WTC11 (cell line): ENCODE measurements at regions not wholly inside any gene's neighbourhood (a gene's known extent, or its start where the extent isn't known, plus 50 kb on each side); places are given as distances from the start of the nearest gene placed in this dataset.

Experiments
- ATAC-seq: fragments of 200-7000 bp; cut with Tn5 transposase; 2 replicates; pipeline ENCODE4 v1.10.0; 2021; ENCODE audit warnings: mild to moderate bottlenecking, moderate library complexity
- CTCF ChIA-PET: fragments of 300-600 bp; sonication (Branson Sonifier 250); formaldehyde crosslinking; loops from one replicate; lab custom pipeline; 2021; ENCODE audit warnings: antibody characterized with exemption; lab: Charles Lee
- POLR2A ChIA-PET: fragments of 350-600 bp; sonication (Branson Sonifier 250); formaldehyde crosslinking; loops from one replicate; lab custom pipeline; 2021; ENCODE audit warnings: antibody characterized with exemption; lab: Charles Lee
- DNase-seq: peaks from one replicate; pipeline ENCODE4 v3.0.0; 2021; ENCODE audit warnings: low spot score
- H3K27ac Mint-ChIP-seq: 2 replicates; pipeline ENCODE4 v1.8.0; 2021; ENCODE audit warnings: mixed read lengths
- H3K27me3 Mint-ChIP-seq: 2 replicates; pipeline ENCODE4 v1.8.0; 2021; ENCODE audit warnings: low read depth, mild to moderate bottlenecking, moderate library complexity, mixed read lengths
- H3K36me3 Mint-ChIP-seq: 2 replicates; pipeline ENCODE4 v1.8.0; 2021; ENCODE audit warnings: mixed read lengths
- H3K4me1 Mint-ChIP-seq: 2 replicates; pipeline ENCODE4 v1.8.0; 2022; ENCODE audit warnings: mixed read lengths
- H3K4me3 Mint-ChIP-seq: 2 replicates; pipeline ENCODE4 v1.8.0; 2021; ENCODE audit warnings: mild to moderate bottlenecking, moderate library complexity, mixed read lengths
- H3K9me3 Mint-ChIP-seq: 2 replicates; pipeline ENCODE4 v1.8.0; 2021; ENCODE audit warnings: mixed read lengths
- ATF1 ChIP-seq: sonication (generic); formaldehyde crosslinking; IDR thresholded peaks from 2 replicates; pipeline ENCODE4 v1.8.1; 2023; ENCODE audit warnings: mild to moderate bottlenecking, moderate library complexity, missing genetic modification reagents
- ETV6 ChIP-seq: sonication (generic); formaldehyde crosslinking; IDR thresholded peaks from 2 replicates; pipeline ENCODE4 v1.8.1; 2022; ENCODE audit warnings: mild to moderate bottlenecking, missing genetic modification reagents
- FOXP1 ChIP-seq: sonication (generic); formaldehyde crosslinking; IDR thresholded peaks from 2 replicates; pipeline ENCODE4 v1.8.0; 2022; ENCODE audit warnings: missing genetic modification reagents, mild to moderate bottlenecking, moderate library complexity, borderline replicate concordance
- GRHL2 ChIP-seq: fragments of 250-450 bp; sonication (Bioruptor Pico); IDR thresholded peaks from 2 replicates; pipeline ENCODE4 v1.8.0; 2022; ENCODE audit warnings: mild to moderate bottlenecking, moderate library complexity; ENCODE audit not compliant: insufficient replicate concordance, severe bottlenecking
- JAZF1 ChIP-seq: fragments of 250-450 bp; sonication (Bioruptor Pico); IDR thresholded peaks from 2 replicates; pipeline ENCODE4 v1.9.0; 2021; ENCODE audit warnings: moderate library complexity, mild to moderate bottlenecking, inconsistent platforms
- MLX ChIP-seq: sonication (generic); formaldehyde crosslinking; IDR thresholded peaks from 2 replicates; pipeline ENCODE4 v1.8.1; 2023; ENCODE audit warnings: mild to moderate bottlenecking, missing genetic modification reagents, moderate library complexity
- MXD4 ChIP-seq: fragments of 250-450 bp; sonication (Bioruptor Pico); IDR thresholded peaks from 2 replicates; pipeline ENCODE4 v1.8.0; 2021; ENCODE audit warnings: mild to moderate bottlenecking, moderate library complexity, borderline replicate concordance
- NR1H2 ChIP-seq: sonication (generic); formaldehyde crosslinking; IDR thresholded peaks from 2 replicates; pipeline ENCODE4 v1.9.0; 2021; ENCODE audit warnings: mild to moderate bottlenecking, moderate library complexity, missing genetic modification reagents
- OVOL2 ChIP-seq: fragments of 250-450 bp; sonication (Bioruptor Pico); IDR thresholded peaks from 2 replicates; pipeline ENCODE4 v1.9.0; 2021; ENCODE audit warnings: mild to moderate bottlenecking, borderline replicate concordance
- RELA ChIP-seq: sonication (generic); formaldehyde crosslinking; IDR thresholded peaks from 2 replicates; pipeline ENCODE4 v1.8.1; 2022; ENCODE audit warnings: missing genetic modification reagents, mild to moderate bottlenecking, borderline replicate concordance
- RORB ChIP-seq: fragments of 250-450 bp; sonication (Bioruptor Pico); IDR thresholded peaks from 2 replicates; pipeline ENCODE4 v1.9.0; 2021; ENCODE audit warnings: mild to moderate bottlenecking
- SMAD3 ChIP-seq: sonication (generic); formaldehyde crosslinking; IDR thresholded peaks from 2 replicates; pipeline ENCODE4 v1.8.0; 2022; ENCODE audit warnings: missing genetic modification reagents, mild to moderate bottlenecking, borderline replicate concordance
- TCF7 ChIP-seq: sonication (generic); formaldehyde crosslinking; IDR thresholded peaks from 2 replicates; pipeline ENCODE4 v1.8.0; 2022; ENCODE audit warnings: mild to moderate bottlenecking, low read depth, missing genetic modification reagents, moderate library complexity
- TEAD1 ChIP-seq: sonication (generic); formaldehyde crosslinking; IDR thresholded peaks from 2 replicates; pipeline ENCODE4 v1.8.0; 2022; ENCODE audit warnings: mild to moderate bottlenecking, missing genetic modification reagents
- TEAD4 ChIP-seq: sonication (generic); formaldehyde crosslinking; IDR thresholded peaks from 2 replicates; pipeline ENCODE4 v1.8.0; 2022; ENCODE audit warnings: mild to moderate bottlenecking, missing genetic modification reagents
- TP53 ChIP-seq: sonication (generic); formaldehyde crosslinking; IDR thresholded peaks from 2 replicates; pipeline ENCODE4 v1.8.1; 2023; ENCODE audit warnings: mild to moderate bottlenecking, missing genetic modification reagents
- ZBTB43 ChIP-seq: sonication (generic); formaldehyde crosslinking; IDR thresholded peaks from 2 replicates; pipeline ENCODE4 v1.8.1; 2023; ENCODE audit warnings: mild to moderate bottlenecking, missing genetic modification reagents
- ZNF121 ChIP-seq: sonication (generic); formaldehyde crosslinking; IDR thresholded peaks from 2 replicates; pipeline ENCODE4 v1.8.0; 2023; ENCODE audit warnings: missing genetic modification reagents
- ZNF416 ChIP-seq: fragments of 250-450 bp; sonication (Bioruptor Pico); IDR thresholded peaks from 2 replicates; pipeline ENCODE4 v1.9.0; 2021; ENCODE audit warnings: mild to moderate bottlenecking, inconsistent platforms
- ZNF671 ChIP-seq: fragments of 250-450 bp; sonication (Bioruptor Pico); IDR thresholded peaks from 2 replicates; pipeline ENCODE4 v1.8.0; 2021; ENCODE audit warnings: mild to moderate bottlenecking
- TF ChIP-seq, protein P1 (sequence below): sonication (generic); formaldehyde crosslinking; conservative IDR thresholded peaks from 2 replicates; pipeline ENCODE4 v1.8.1; 2022; ENCODE audit warnings: mild to moderate bottlenecking, missing genetic modification reagents
- TF ChIP-seq, protein P2 (sequence below): sonication (generic); formaldehyde crosslinking; IDR thresholded peaks from 2 replicates; pipeline ENCODE4 v1.8.1; 2022; ENCODE audit warnings: mild to moderate bottlenecking, moderate library complexity, missing genetic modification reagents
- TF ChIP-seq, protein P3 (sequence below): fragments of 250-450 bp; sonication (Bioruptor Pico); IDR thresholded peaks from 2 replicates; pipeline ENCODE4 v2.1.2; 2022; ENCODE audit warnings: mild to moderate bottlenecking, moderate library complexity
- TF ChIP-seq, protein P4 (sequence below): sonication (generic); formaldehyde crosslinking; IDR thresholded peaks from 2 replicates; pipeline ENCODE4 v1.8.1; 2022; ENCODE audit warnings: missing genetic modification reagents, borderline replicate concordance
- TF ChIP-seq, protein P5 (sequence below): fragments of 200-600 bp; IDR thresholded peaks from 2 replicates; pipeline ENCODE4 v1.8.0; 2022; ENCODE audit warnings: antibody characterized with exemption

- ATAC-seq, result no peak
- TF ChIP-seq, protein P1, sequence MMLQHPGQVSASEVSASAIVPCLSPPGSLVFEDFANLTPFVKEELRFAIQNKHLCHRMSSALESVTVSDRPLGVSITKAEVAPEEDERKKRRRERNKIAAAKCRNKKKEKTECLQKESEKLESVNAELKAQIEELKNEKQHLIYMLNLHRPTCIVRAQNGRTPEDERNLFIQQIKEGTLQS (CRISPR knock-in tag), result no peak
- no peak for TF ChIP-seq RORB
- no peak for TF ChIP-seq ATF1 (CRISPR knock-in tag)
- Mint-ChIP-seq H3K36me3 (peaks cover 66% of the 10 kb centered on the region), H3K4me3 (no peak overlapping the region), H3K27ac (no peak overlapping the region), H3K27me3 (no peaks in the 10 kb centered on the region), H3K4me1 (no peaks in the 10 kb centered on the region), H3K9me3 (peaks cover 80% of the 10 kb centered on the region)
- ChIA-PET POLR2A (no interaction called here), CTCF (no interaction called here)
- no peak for DNase-seq
Observed at GRCh38 chr3:1506090-1506489, 413.3 kb downstream of the CNTN6 start.

DNA sequence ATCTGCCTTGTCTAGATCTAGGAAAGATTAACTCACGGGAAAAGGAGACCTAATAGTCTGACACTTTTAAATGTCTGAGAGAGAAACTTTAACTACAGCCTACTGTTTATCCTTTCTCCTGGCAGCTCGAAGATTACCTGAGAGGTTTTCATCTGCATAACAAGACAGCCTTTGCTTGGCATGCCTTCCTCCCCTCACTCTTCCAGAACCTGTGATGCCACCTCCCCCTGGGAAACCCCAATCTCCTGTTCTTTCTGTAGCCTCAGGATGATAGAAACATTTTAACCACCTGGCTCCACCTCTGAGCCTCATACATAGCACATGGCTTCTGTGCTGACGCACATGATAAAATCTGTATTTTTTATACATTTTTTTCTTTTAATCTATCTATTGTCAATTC lies 420.8 kb downstream of the CNTN6 start:
- DNase-seq, result no peak
- Mint-ChIP-seq H3K4me3 (no peak overlapping the region), H3K9me3 (peaks cover 92% of the 10 kb centered on the region), H3K4me1 (no peaks in the 10 kb centered on the region), H3K27ac (no peak overlapping the region), H3K27me3 (peaks cover 3% of the 10 kb centered on the region; the same call in 1 of the 2 replicates), H3K36me3 (peaks cover 62% of the 10 kb centered on the region)
- no peak for ATAC-seq
- ChIA-PET CTCF (no interaction called here), POLR2A (no interaction called here)
- no peak for TF ChIP-seq ZNF671
- TF ChIP-seq JAZF1 (CRISPR knock-in tag), result no peak
- no peak for TF ChIP-seq SMAD3
- TF ChIP-seq, protein P2, sequence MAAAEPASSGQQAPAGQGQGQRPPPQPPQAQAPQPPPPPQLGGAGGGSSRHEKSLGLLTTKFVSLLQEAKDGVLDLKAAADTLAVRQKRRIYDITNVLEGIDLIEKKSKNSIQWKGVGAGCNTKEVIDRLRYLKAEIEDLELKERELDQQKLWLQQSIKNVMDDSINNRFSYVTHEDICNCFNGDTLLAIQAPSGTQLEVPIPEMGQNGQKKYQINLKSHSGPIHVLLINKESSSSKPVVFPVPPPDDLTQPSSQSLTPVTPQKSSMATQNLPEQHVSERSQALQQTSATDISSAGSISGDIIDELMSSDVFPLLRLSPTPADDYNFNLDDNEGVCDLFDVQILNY, result no peak
- TF ChIP-seq ZNF121, result no peak
- no peak for TF ChIP-seq MLX (CRISPR knock-in tag)
- no peak for TF ChIP-seq TP53 (CRISPR knock-in tag)
- no peak for TF ChIP-seq ZBTB43 (CRISPR knock-in tag)
- TF ChIP-seq GRHL2 (CRISPR knock-in tag), result no peak
- no peak for TF ChIP-seq MXD4
- TF ChIP-seq, protein P3, sequence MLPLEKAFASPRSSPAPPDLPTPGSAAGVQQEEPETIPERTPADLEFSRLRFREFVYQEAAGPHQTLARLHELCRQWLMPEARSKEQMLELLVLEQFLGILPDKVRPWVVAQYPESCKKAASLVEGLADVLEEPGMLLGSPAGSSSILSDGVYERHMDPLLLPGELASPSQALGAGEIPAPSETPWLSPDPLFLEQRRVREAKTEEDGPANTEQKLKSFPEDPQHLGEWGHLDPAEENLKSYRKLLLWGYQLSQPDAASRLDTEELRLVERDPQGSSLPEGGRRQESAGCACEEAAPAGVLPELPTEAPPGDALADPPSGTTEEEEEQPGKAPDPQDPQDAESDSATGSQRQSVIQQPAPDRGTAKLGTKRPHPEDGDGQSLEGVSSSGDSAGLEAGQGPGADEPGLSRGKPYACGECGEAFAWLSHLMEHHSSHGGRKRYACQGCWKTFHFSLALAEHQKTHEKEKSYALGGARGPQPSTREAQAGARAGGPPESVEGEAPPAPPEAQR (CRISPR knock-in tag), result no peak
- no peak for TF ChIP-seq ETV6 (CRISPR knock-in tag)

DNA sequence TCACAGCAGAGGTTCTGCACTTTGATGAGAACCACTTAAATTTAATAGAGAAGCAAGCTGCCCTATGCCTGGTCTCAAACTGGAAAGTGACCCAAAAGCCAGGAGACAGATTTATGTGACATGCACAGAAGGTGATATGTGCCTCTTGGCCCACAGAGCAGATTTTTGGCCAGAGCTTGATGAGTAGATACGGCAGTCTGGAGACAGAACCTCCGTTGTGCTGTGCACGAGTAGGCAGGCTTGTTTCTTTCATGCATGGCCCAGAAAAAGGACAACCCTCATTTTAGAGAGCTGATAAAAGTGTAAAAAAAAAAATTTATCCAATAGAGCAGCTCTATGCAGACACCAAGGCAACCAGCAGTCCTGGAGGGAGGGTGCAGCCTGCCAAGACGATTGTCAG lies 423.1 kb downstream of the CNTN6 start:
- DNase-seq (no peak), ATAC-seq (no peak)
- peaks cover 94% of the 10 kb centered on the region for H3K9me3 Mint-ChIP-seq
- ChIA-PET POLR2A (no interaction called here), CTCF (no interaction called here)
- no peaks in the 10 kb centered on the region for H3K4me1 Mint-ChIP-seq
- peaks cover 3% of the 10 kb centered on the region; the same call in 1 of the 2 replicates for H3K27me3 Mint-ChIP-seq
- H3K36me3 Mint-ChIP-seq, result peaks cover 65% of the 10 kb centered on the region
- no peak overlapping the region for H3K4me3 Mint-ChIP-seq
- H3K27ac Mint-ChIP-seq, result no peak overlapping the region
- no peak for TF ChIP-seq TCF7 (CRISPR knock-in tag)
- no peak for TF ChIP-seq FOXP1 (CRISPR knock-in tag)
- no peak for TF ChIP-seq OVOL2
- no peak for TF ChIP-seq TP53 (CRISPR knock-in tag)
- TF ChIP-seq, protein P4, sequence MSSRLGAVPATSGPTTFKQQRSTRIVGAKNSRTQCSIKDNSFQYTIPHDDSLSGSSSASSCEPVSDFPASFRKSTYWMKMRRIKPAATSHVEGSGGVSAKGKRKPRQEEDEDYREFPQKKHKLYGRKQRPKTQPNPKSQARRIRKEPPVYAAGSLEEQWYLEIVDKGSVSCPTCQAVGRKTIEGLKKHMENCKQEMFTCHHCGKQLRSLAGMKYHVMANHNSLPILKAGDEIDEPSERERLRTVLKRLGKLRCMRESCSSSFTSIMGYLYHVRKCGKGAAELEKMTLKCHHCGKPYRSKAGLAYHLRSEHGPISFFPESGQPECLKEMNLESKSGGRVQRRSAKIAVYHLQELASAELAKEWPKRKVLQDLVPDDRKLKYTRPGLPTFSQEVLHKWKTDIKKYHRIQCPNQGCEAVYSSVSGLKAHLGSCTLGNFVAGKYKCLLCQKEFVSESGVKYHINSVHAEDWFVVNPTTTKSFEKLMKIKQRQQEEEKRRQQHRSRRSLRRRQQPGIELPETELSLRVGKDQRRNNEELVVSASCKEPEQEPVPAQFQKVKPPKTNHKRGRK, result no peak
- no peak for TF ChIP-seq TEAD4 (CRISPR knock-in tag)
- no peak for TF ChIP-seq MXD4
- no peak for TF ChIP-seq ZNF671
- TF ChIP-seq, protein P5, sequence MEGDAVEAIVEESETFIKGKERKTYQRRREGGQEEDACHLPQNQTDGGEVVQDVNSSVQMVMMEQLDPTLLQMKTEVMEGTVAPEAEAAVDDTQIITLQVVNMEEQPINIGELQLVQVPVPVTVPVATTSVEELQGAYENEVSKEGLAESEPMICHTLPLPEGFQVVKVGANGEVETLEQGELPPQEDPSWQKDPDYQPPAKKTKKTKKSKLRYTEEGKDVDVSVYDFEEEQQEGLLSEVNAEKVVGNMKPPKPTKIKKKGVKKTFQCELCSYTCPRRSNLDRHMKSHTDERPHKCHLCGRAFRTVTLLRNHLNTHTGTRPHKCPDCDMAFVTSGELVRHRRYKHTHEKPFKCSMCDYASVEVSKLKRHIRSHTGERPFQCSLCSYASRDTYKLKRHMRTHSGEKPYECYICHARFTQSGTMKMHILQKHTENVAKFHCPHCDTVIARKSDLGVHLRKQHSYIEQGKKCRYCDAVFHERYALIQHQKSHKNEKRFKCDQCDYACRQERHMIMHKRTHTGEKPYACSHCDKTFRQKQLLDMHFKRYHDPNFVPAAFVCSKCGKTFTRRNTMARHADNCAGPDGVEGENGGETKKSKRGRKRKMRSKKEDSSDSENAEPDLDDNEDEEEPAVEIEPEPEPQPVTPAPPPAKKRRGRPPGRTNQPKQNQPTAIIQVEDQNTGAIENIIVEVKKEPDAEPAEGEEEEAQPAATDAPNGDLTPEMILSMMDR, result no peak
- no peak for TF ChIP-seq NR1H2 (CRISPR knock-in tag)
- no peak for TF ChIP-seq RELA (CRISPR knock-in tag)
- no peak for TF ChIP-seq RORB
- TF ChIP-seq ZBTB43 (CRISPR knock-in tag), result no peak
- no peak for TF ChIP-seq TEAD1
- no peak for TF ChIP-seq ZNF416 (CRISPR knock-in tag)
